ENCODE measurements at regions not wholly inside any gene's neighbourhood (a gene's known extent, or its start where the extent isn't known, plus 50 kb on each side); places are given as distances from the start of the nearest gene placed in this dataset.

GRCh38 chr12:111169456-111169855, 199.4 kb downstream of the PHETA1 start:
- Histone ChIP-seq H3K4me1 (ENCODE audit: low read depth, poor library complexity, severe bottlenecking) (no peaks in the 10 kb centered on the region), H3K36me3 (ENCODE audit: insufficient read depth) (no peaks in the 10 kb centered on the region), H3K79me2 (ENCODE audit: insufficient read depth, low read depth) (no peaks in the 10 kb centered on the region), H3K4me2 (no peak overlapping the region), H2AFZ (ENCODE audit: low read depth) (no peak overlapping the region), H3K9ac (no peak overlapping the region), H3K27ac (no peak overlapping the region), H4K20me1 (ENCODE audit: insufficient read depth) (no peaks in the 10 kb centered on the region), H3K4me3 (IDR thresholded peaks at IDR 0.05; ENCODE audit: insufficient read depth, low read depth, low read length) (no peak overlapping the region), H3K27me3 (ENCODE audit: insufficient read depth, low read depth) (no peaks in the 10 kb centered on the region; the same call in 1 of the 2 replicates)
- TF ChIP-seq, protein P1, sequence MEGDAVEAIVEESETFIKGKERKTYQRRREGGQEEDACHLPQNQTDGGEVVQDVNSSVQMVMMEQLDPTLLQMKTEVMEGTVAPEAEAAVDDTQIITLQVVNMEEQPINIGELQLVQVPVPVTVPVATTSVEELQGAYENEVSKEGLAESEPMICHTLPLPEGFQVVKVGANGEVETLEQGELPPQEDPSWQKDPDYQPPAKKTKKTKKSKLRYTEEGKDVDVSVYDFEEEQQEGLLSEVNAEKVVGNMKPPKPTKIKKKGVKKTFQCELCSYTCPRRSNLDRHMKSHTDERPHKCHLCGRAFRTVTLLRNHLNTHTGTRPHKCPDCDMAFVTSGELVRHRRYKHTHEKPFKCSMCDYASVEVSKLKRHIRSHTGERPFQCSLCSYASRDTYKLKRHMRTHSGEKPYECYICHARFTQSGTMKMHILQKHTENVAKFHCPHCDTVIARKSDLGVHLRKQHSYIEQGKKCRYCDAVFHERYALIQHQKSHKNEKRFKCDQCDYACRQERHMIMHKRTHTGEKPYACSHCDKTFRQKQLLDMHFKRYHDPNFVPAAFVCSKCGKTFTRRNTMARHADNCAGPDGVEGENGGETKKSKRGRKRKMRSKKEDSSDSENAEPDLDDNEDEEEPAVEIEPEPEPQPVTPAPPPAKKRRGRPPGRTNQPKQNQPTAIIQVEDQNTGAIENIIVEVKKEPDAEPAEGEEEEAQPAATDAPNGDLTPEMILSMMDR (conservative IDR thresholded peaks at IDR 0.05; ENCODE audit: low read depth, low read length) = no peak

GRCh38 chr12:111169032-111169431, 199.9 kb downstream of the PHETA1 start:
- Histone ChIP-seq H3K79me2 (ENCODE audit: insufficient read depth, low read depth) (no peaks in the 10 kb centered on the region), H3K27ac (no peak overlapping the region), H3K36me3 (ENCODE audit: insufficient read depth) (no peaks in the 10 kb centered on the region), H3K4me3 (IDR thresholded peaks at IDR 0.05; ENCODE audit: insufficient read depth, low read depth, low read length) (no peak overlapping the region), H3K9ac (no peak overlapping the region), H3K4me1 (ENCODE audit: low read depth, poor library complexity, severe bottlenecking) (no peaks in the 10 kb centered on the region), H3K4me2 (no peak overlapping the region), H3K27me3 (ENCODE audit: insufficient read depth, low read depth) (no peaks in the 10 kb centered on the region; the same call in 1 of the 2 replicates), H4K20me1 (ENCODE audit: insufficient read depth) (no peaks in the 10 kb centered on the region), H2AFZ (ENCODE audit: low read depth) (no peak overlapping the region)
- TF ChIP-seq, protein P1 (conservative IDR thresholded peaks at IDR 0.05; ENCODE audit: low read depth, low read length) = no peak

GRCh38 chr12:111168009-111168900, 200.6 kb downstream of the PHETA1 start:
- no peak overlapping the region for H3K27ac ChIP-seq
- no peaks in the 10 kb centered on the region; the same call in 1 of the 2 replicates for H3K27me3 ChIP-seq (ENCODE audit: insufficient read depth, low read depth)
- no peak overlapping the region for H3K4me2 ChIP-seq
- no peaks in the 10 kb centered on the region for H3K79me2 ChIP-seq (ENCODE audit: insufficient read depth, low read depth)
- no peaks in the 10 kb centered on the region for H3K4me1 ChIP-seq (ENCODE audit: low read depth, poor library complexity, severe bottlenecking)
- H3K36me3 ChIP-seq (ENCODE audit: insufficient read depth) = no peaks in the 10 kb centered on the region
- TF ChIP-seq, protein P1 (conservative IDR thresholded peaks at IDR 0.05; ENCODE audit: low read depth, low read length) = no peak
- no peak overlapping the region for H3K9ac ChIP-seq
- no peak overlapping the region for H2AFZ ChIP-seq (ENCODE audit: low read depth)
- H4K20me1 ChIP-seq (ENCODE audit: insufficient read depth) = no peaks in the 10 kb centered on the region
- no peak overlapping the region for H3K4me3 ChIP-seq (IDR thresholded peaks at IDR 0.05; ENCODE audit: insufficient read depth, low read depth, low read length)

GRCh38 chr12:111166779-111167540, 201.9 kb downstream of the PHETA1 start:
- Histone ChIP-seq H3K36me3 (ENCODE audit: insufficient read depth) (no peaks in the 10 kb centered on the region), H3K79me2 (ENCODE audit: insufficient read depth, low read depth) (no peaks in the 10 kb centered on the region), H3K4me3 (IDR thresholded peaks at IDR 0.05; ENCODE audit: insufficient read depth, low read depth, low read length) (no peak overlapping the region), H2AFZ (ENCODE audit: low read depth) (no peak overlapping the region), H3K27ac (no peak overlapping the region), H3K9ac (no peak overlapping the region), H3K4me1 (ENCODE audit: low read depth, poor library complexity, severe bottlenecking) (no peaks in the 10 kb centered on the region), H3K4me2 (no peak overlapping the region), H3K27me3 (ENCODE audit: insufficient read depth, low read depth) (no peaks in the 10 kb centered on the region), H4K20me1 (ENCODE audit: insufficient read depth) (no peaks in the 10 kb centered on the region)
- TF ChIP-seq, protein P1 (conservative IDR thresholded peaks at IDR 0.05; ENCODE audit: low read depth, low read length) = no peak
